ENCODE measurements at regions not wholly inside any gene's neighbourhood (a gene's known extent, or its start where the extent isn't known, plus 50 kb on each side); places are given as distances from the start of the nearest gene placed in this dataset.

GRCh38 chr9:126058011-126058531 lies 268.6 kb upstream of the MVB12B start:
- TF ChIP-seq CTCF (conservative IDR thresholded peaks at IDR 0.05) (no peak), EZH2 (IDR thresholded peaks at IDR 0.05; ENCODE audit: low read depth) (no peak)
